ENCODE measurements at regions not wholly inside any gene's neighbourhood (a gene's known extent, or its start where the extent isn't known, plus 50 kb on each side); places are given as distances from the start of the nearest gene placed in this dataset.
A peak's percentile ranks its signal among the peaks of the same experiment; 100 is the strongest.
"Not testable (repeated sequence)": the region's sequence is repeated elsewhere in the genome, so short reads cannot be mapped to it uniquely, and the experiment has no call there.

DNA sequence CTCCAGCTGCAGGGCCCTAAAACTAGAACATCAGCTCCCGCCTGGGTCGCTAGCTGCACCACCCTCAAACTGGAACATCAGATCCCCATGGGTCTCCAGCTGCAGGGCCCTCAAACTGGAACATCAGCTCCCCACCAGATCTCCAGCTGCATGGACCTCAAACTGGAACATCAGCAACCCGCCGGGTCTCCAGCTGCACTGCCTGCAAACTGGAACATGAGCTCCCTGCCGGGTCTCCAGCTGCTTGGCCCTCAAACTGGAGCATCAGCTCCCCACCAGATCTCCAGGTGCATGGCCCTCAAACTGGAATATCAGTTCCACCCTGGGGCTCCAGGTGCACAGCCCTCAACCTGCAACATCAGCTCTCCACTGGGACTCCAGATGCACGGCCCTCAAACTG, 82.7 kb downstream of the TFRC start:
- not testable (repeated sequence) for DNase-seq

DNA sequence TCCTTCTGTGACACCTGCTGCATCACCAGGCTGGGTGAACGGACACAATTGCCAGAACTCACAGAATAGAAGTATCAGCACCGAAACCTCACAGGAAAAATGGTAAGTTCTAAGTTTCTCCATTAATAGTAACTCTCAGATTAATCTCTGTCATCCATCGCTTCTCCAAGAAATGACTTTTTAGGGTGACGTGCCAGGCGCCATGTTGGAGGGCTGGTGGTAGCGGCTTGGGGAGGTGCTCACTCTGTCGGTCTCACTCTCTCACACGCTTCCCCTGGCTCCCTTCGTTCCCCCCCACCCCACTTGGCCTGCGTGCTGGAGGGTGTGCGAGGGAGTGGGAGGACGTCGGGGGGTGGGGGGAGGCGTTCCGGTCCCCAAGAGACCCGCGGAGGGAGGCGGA, 85.6 kb downstream of the TFRC start:
- DNase-seq = not testable (repeated sequence)

DNA sequence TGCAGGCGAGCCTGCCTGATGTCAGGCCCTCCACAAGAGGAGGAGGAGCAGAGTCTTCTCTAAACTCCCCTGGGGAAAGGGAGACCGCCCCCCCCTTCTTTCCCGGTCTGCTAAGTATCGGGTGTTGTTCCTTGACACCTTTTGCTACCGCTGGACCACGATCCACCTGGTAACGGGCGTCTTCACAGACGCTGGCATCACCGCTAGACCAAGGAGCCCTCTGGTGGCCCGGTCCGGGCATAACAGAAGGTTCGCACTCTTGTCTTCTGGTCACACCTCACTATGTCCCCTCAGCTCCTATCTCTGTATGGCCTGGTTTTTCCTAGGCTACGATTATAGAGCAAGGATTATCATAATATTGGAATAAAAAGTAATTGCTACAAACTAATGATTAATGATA, 86.0 kb upstream of the TNK2 start:
- DNase-seq = peak; percentile 36

DNA sequence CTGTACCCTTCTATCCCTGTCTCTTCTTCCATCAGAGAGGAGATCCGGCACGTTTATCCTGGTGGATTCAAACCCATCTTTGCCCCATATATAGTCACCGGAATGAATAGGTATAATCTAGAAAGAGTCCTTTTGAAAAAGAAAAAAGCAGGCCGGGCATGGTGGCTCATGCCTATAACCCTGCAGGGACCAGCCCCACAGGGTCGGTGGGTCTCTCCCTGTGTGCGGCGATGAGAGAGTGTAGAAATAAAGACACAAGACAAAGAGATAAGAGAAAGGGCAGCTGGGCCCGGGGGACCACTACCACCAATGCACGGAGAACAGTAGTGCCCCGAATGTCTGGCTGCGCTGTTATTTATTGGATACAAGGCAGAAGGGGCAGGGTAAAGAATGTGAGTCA, 85.3 kb upstream of the TNK2 start:
- DNase-seq = not testable (repeated sequence)

DNA sequence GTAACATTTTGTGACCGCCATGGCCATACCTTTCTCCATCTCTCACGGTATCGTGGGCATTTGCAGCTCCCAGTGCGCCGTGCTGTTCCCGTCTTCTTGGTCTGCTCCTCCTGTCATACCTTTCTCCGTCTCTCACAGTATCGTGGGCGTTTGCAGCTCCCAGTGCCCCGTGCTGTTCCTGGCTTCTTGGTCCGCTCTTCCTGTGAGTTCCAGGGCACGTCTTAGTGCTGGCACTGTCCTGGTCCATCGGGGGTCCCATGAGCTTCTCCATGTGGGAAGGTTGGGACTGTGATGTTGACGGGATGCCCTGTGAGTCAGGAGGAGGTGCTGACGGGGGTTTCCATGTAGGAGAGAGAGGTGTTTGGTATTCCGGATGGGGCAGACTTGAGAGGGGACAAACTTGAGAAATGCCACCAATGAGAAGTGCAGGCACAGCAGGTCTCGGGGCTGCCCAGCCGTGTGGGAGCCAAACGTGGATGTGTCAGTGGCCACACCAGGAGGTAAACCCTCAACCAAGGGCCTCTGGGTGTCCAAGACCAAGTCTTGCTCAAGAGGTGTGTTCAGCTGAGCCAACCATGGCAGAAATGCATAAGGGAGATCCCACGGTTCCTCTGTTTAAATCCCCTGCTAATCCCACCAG, 84.7 kb upstream of the TNK2 start:
- DNase-seq = not testable (repeated sequence)

DNA sequence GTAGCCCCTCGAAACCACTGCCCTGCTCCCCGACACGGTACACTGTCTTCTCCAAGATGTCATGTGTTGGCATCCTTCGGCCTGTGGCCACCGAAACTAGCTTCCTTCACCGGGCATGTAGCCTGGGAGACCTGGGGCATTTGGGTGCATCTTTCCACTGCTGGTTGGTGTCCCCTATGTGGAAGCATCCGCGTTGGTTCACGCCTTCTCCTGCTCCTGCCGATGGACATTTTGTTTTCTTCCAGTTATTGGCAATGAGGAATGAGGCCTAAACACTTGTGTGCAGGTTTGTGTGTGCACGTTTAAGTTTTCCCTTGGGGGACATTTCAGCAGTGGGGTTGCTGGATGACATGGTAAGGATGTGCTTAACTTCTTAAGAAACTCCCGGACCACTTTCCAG, 83.6 kb upstream of the TNK2 start:
- not testable (repeated sequence) for DNase-seq

DNA sequence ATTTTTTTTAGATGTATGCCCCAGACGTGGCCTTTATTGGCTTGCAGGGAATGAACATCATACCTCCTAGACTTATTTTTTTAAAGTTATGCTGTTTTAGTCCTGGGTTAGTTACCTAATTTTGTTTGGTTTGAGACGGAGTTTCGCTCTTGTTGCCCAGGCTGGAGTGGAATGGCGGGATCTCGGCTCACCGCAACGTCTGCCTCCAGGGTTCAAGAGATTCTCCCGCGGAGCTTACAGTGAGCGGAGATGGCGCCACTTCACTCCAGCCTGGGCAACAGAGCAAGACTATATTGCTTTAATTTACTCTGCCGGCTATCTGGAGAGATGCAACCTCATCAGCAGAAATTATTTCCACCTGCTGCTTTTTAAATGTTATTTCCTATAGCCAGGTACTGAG, 82.9 kb upstream of the TNK2 start:
- not testable (repeated sequence) for DNase-seq

DNA sequence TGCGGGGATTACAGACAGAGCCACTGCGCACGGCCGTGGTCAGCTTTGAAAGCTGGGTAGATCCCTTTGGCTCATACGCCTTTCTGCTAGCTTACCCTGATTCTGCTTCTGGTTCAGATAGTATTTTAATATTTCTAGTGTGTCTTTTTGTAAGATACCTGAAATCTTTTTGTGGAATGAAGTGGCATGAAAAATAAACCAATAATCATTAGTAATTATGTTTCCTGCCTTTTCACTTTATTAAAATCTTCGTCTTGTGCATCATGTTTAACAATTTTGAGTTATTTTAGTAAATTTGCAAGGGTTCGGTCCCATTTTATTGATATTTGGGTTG, 82.5 kb upstream of the TNK2 start:
- DNase-seq = not testable (repeated sequence)

DNA sequence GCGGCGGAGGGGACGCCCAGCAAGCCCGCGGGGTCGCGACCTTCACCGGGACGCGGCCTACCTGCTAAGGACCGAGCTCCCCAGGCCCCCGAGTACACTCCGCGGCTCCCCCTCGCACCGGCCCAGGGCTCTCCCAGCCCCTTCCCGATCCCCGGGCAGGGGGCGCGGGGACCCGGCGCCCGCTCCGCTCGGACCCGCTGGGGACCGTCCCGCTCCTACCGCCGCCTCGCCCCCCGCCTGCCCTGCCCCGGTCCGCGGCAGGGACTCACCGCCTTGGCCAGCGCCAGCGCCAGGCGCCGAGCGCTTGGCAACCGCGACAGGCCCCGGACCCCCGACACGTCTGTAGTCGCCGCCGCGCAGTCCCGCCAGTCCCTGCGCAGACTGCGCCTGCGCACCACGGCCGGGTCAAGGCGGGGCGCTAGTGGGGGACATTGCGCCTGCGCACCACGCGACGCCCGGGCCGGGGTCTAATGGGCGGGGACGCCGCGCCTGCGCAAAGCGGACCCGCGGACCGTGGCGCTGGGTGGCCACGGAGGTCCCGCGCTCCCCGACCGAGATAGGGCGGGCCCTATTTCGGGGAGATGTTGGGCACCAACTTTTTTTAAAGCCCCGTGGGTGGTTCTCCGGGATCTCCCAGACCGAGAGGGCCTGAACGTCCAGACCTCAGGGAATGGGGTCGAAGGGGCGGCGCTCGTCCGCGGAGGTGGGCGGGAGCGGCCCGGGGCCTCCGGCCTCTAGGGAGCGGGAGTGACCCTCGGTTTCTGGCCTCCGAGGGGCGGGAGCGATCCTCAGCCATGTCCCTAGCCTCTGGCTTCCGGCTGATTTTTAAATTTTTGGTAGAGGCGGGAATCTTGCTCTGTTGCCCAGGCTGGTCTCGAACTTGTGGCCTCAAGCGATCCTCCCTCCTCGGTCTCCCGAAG, 81.8 kb upstream of the TNK2 start:
- DNase-seq = peak; percentile 84

DNA sequence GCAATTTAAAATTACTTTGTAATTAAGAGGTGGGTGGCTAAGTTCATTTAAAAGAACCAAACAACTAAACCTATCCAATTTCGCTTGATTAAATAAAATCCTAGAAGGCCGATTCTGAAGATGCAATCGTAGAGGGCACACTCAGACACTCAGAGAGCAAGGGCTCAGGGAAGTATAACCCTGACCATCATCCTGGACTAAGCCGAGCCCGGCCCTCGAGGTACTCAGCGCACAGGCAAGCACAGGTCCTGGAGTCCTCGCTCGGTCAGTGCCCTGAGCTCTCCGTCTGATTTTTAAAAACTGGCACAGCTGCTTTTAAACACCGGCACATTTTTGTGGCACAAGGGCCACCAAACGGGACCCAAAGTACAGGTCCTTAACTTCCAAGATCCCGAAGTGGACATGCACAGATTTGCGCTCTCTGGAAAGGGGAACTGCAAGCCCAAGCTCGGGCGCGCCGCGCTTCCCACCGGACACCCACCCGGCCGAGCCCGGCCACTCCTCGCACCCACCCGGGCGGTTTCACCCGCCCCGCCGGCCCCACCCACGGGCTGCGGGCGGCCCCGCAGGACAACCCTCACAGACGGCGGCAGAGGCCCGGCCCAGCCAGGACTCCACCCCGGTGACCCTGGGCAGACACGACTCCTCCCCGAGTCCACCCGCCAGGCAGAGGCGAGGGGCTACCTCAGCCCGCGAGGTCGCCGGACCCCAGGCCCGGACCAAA, 81.0 kb upstream of the TNK2 start:
- peak; percentile 11 for DNase-seq

DNA sequence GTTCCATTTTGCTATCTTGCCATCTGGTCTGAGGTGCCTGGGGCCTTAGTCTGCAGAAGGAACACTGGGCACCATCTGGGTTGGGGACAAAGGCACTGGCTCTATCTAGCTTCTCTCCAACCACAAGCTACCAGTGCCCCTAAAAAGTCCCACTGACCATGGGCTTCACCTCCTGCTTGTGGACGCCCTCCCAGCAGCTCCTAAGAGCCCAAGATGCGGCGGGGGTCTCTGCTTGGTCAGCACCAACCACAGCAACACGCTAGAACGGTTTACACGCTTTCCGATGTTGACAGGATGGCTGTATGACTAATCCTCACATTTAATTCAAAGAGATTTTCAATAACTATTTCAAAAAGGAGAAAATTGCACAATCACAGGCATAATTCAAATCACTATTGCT, 80.4 kb upstream of the TNK2 start:
- not testable (repeated sequence) for DNase-seq

DNA sequence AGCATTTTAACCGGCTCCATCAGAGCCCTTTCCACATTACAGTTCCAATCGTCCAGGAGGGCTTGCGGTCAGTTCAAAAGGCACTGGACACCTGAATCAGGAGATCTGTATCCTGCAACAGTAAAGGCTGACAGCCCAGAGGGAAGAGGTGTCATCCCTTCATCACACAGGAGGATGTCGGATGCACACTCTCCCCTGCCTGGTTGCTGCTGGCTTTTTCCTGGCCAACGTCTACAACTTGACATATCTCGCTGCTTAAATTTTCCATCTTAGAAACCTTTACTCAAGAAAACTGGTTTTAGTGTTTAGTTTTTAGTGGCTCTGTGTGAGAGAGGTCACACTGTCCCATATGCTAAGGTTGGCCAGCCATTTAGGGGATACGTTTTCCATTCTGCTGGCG, 78.7 kb upstream of the TNK2 start:
- not testable (repeated sequence) for DNase-seq

DNA sequence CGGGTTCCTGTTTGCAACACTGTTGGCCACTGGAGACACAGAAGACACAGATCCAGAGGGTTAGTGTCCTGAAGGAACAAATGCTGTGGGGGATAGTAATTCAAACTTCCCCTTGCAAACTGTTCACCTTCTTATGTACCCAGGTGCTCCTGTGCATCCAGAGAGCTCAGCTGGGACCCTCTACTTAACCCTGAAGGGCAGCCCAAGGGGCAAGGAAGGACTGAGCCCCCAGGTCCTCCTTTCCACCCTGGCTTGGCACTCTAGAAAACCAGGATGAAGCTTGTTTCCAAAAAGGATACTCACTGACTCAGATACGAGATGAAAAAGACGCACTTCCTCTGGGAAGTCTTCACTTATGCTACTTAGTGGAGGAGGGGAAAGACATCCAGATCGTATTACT, 78.2 kb upstream of the TNK2 start:
- DNase-seq = not testable (repeated sequence)

DNA sequence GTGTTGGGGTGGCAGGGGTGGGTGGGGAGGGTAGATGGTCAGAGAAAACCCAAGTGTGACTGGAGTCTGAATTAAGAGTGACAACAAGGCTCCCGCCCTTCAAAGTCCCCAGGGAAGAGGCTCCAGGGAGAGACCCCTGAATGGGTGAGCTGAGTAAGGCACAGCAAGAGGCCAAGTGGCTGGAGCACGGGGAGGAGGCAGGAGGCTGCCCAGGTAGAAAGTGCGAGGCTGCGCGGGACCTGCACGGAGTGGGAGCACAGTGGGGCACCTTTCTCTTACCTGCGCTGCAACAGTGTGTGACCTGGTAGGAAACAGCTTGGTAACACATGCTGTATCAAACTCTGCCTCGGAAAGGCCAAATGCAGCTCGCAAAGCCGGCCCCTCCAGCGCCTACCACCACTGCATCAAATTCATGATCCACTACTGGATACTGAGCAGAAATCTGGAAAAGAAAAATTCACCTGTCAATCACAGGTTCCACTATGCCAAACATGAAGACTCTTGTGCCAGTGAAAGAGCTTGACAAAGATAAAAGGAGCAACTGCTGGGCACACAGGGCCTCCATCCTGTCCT, 77.1 kb upstream of the TNK2 start:
- not testable (repeated sequence) for DNase-seq

DNA sequence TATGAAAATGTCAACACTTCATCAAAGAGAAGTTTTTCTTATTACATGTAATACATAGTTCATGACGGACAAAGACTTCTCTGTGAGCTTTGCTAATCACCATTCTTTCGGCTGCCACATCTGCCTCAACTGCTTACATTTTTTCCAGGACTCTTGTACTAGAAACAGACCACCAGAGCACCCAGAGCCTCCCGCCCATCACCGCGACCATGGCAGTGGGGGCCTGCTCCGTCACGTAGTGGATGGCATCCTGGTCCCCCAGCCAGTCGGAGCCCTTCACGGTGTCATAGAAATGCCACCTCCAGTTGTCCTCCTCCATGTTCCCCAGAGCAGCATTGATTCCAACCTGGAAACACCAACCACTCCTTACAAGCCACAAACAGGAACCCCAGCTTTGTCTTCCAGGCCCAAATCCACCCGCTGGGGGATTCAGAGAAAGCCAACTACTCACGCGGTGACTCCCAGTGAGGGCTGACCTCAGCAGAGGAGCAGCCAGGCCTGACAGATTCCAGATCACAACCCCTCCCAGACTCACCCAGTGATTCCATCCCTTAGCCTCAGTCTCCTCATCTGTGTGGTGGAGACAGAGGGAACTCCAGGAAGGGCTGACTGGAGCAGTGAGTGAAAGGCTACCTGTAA, 76.2 kb upstream of the TNK2 start:
- not testable (repeated sequence) for DNase-seq

DNA sequence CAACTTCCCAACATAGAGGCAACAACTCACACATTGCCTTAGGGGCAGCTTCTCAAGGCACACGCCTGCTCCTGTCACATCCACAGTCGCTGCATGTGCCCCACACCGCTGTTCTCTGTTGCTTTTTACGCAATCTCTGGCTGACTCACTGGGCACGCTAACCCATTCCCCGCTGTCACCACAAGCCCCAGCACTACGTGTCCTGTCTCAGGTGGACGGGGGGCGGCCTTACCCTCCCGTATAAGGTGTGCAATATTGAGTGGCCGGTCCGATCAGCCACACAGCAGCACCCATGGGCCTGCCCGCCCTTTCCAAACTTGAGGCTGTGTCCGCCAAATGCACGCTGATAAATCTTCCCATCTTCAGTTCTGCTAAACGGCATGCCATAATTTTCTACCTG, 75.5 kb upstream of the TNK2 start:
- DNase-seq = not testable (repeated sequence)

DNA sequence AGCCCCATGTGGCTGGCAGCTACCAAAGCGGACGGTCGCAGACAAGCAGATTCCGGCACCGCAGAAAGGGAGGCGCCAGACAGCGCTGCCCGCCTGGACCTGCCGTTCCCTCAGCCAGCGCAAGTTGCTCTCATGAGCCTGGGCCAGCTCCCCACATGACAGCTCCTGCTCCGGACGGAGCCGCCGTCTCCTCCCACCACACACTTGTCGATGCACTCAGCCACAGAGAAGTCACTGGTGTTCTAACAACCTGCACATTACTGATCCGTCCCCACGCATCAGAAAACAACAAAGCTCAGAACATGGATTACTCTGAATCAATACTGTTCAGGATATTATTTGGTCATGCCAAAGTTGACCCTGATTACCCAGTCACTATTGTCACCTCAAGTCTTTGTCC, 74.4 kb upstream of the TNK2 start:
- DNase-seq = not testable (repeated sequence)

DNA sequence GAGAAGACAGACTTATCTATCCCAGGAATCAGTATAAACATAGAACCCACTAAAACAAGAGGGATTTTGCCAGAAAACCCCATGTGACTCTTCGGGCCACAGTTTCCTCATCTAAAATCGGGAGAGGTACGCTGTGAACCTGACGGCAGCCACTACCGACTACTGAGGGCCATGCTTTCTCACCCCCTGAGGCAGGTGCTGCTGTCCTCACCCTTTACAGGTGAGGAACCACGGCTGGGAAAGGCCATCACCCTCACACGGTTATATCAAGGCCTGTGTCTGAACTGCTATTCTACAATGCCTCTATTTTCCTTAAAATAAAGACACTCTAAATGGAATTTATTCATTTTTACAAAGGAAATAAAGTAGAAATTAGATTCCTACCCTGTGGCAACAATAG, 73.4 kb upstream of the TNK2 start:
- not testable (repeated sequence) for DNase-seq

DNA sequence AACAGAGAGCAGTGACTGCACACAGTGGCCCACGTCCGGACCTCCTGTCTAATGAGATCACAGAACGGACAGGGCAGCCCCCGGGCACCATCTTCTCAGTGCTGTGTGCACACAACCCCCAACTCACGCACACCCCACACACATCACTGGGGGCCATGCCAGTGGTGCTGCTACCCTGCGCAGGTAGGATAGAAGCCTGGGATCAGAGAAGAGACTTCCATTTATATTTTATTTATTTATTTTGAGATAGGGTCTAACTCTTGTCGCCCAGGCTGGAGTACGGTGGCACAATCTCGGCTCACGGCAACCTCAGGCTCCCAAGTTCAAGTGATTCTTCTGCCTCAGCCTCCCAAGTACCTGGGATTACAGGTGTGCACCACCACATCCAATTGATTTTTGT, 71.5 kb upstream of the TNK2 start:
- DNase-seq = not testable (repeated sequence)

DNA sequence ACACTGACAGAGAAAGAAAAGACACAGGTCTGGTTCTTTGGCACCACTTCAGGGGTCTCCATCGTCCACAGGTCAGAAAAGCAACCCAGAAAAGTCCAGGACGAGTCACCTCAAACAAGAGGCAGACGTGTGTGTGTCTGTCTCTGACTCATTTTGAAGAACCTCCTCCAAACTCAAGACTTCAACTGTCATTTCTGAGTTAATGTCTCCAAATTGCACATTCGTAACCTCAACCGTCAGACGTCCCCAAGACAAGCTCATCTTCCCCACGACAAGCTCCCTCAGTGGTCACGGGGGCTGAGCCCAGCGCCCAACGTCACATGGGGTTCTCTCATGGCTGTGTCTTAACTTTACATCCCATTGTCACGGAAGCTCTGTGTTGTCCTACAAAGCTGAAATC, 70.2 kb upstream of the TNK2 start:
- DNase-seq = not testable (repeated sequence)

DNA sequence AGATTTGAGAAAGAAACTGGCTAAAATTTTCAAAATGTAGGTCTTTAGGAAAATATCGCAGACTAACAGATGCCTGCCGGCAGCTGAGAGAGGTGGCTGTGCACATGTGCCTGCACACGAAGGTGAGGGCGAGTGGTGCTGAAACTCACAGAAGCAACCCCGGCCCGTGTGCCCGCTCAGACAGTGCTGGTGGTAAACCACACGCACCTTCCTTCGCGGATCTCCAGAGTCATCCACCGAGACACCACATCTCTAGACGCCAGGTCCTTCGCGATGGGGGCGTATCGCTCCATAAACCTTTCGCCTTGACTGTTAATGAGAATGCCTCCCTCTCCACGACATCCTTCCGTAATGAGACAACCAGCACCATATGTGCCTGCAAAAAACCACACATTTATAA, 68.5 kb upstream of the TNK2 start:
- not testable (repeated sequence) for DNase-seq

DNA sequence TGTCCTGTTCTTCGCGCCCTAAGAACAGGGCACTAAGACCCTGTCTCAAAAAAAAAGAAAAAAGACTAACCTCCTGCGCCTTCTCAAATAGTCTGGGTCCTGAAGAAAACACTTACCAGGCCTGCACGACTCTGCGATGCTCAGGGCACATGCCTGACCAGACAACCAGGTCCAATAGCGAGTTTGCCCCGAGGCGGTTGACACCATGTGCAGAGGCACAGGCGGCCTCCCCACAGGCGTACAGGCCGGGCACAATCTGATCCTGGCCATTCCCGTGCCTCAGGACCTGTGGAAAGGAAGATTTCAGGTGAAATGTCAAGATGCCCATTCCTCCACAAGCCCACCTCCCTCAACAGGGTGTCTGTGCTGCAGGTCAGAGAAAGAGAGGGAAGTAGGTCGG, 65.9 kb upstream of the TNK2 start:
- not testable (repeated sequence) for DNase-seq

DNA sequence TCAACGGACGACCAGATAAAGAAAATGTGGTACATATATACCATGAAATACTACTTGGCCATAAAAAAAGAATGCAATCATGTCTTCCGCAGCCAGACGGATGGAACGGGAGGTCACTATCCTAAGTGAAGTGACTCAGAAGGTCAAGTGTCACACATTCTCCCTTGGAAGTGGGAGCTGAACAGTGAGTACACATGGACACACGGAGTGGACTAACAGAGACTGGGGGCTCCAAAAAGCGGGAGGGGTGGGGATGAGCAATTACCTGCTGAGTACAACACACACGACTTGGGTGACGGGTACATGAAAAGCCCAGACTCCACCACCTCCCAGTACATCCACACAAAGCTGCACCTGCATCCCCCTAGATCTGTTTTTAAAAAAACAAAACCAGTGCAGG, 62.5 kb upstream of the TNK2 start:
- not testable (repeated sequence) for DNase-seq
